ENCODE measurements at regions not wholly inside any gene's neighbourhood (a gene's known extent, or its start where the extent isn't known, plus 50 kb on each side); places are given as distances from the start of the nearest gene placed in this dataset.
"Not testable (repeated sequence)": the region's sequence is repeated elsewhere in the genome, so short reads cannot be mapped to it uniquely, and the experiment has no call there.

DNA sequence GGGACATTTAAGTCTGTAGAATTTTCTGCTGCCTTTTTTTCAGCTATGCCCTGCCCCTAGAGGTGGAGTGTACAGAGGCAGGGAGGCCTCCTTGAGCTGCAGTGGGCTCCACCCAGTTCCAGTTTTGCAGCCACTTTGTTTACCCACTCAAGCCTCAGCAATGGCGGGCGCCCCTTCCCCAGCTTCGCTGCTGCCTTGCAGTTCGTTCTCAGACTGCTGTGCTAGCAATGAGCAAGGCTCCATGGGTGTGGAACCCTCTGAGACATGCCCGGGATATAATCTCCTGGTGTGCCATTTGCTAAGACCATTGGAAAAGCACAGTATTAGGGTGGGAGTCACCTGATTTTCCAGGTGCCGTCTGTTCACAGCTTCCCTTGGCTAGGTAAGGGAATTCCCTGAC, 68.0 kb upstream of the SEMA3E start:
- not testable (repeated sequence) for DNase-seq

DNA sequence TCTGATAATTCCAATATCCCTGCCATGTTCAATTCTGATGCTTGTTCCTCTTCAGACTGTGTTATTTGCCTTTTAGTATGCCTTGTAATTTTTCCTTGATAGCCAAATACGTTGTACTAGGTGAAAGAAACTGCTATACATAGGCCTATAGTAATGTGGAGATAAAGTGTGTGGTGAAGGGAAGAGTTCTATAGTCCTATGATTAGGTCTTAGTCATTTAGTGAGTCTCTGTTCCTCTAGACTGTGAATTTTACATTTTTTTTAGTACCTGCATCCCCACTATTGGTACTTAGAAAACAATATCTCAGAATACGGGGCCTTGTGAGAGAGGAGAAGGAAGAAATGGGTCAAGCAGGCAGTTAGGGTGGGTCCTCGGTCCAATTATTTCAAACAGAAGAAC, 59.6 kb upstream of the SEMA3E start:
- no peak for DNase-seq

DNA sequence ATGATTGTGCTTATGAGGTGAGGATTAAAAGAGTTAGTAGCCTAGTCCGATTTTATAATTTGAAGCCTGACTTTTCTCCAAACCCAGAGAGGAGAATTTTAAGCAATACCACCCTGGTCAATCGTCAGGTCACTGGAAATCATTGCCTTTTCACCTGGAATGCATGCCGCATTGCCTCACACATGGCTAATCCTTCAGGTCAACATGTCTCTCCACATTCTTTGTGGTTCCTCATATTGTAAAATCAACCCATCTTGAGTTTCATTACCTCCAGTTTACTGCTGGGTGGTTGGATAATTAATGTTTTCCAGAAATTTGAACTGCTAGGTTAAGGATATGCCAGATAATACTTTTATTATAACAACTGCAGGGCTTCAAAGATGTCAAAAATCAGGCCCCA, 55.6 kb upstream of the SEMA3E start:
- no peak for DNase-seq

DNA sequence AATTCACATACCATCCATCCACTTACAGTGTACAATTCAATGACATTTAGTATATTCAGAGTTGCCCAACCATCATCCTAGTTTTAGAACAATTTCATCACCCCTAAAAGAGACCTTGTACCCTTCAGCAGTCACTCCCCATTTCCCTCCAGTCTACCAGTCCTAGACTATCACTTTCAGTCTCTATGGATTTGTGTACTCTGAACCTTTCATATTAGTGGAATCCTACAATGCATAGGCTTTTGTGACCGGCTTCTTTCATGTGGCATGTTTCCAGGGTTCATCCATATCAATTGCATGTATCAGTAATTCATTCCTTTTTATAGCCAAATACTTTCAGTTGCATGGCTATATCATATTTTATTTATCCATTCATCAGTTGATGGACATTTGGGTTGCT, 53.5 kb upstream of the SEMA3E start:
- no peak for DNase-seq

DNA sequence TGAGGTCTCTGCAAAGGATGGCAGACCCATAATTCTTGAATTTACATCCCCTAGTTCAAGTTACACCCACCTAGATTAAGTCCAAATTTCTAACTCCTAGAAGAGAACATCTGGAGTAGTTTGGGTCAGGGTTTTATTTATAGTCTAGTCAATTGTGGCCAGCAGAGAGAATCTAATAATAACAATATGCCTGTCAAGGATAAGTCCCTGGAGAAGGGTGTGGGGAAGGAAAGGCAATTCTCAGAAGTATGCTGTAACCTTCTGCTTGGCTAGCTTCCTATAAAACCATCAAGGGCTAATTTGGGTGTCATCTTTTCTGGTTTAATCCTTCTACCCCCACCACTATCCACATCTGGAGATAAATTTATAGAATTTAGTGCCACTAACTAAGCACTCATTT, 52.8 kb upstream of the SEMA3E start:
- no peak for DNase-seq

Data from T1000 (cell line).